Muscle of back (tissue), 3 donors: ENCODE measurements at regions not wholly inside any gene's neighbourhood (a gene's known extent, or its start where the extent isn't known, plus 50 kb on each side); places are given as distances from the start of the nearest gene placed in this dataset.
"Not testable (repeated sequence)": the region's sequence is repeated elsewhere in the genome, so short reads cannot be mapped to it uniquely, and the experiment has no call there.

Experiments used
- DNase-seq, 3 donors: peaks; one replicate each; pipeline versions ENCODE4 v3.0.0 to v3.0.0-alpha.2; 2013

DNA sequence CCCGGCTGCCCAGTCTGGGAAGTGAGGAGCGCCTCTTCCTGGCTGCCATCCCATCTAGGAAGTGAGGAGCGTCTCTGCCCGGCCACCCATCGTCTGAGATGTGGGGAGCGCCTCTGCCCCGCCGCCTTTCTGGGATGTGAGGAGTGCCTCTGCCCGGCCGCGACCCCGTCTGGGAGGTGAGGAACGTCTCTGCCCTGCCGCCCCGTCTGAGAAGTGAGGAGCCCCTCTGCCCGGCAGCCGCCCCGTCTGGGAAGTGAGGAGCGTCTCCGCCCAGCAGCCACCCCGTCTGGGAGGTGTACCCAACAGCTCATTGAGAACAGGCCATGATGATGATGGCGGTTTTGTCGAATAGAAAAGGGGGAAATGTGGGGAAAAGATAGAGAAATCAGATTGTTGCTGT, 316.2 kb upstream of the PRR16 start:
- DNase-seq: not testable (repeated sequence)

DNA sequence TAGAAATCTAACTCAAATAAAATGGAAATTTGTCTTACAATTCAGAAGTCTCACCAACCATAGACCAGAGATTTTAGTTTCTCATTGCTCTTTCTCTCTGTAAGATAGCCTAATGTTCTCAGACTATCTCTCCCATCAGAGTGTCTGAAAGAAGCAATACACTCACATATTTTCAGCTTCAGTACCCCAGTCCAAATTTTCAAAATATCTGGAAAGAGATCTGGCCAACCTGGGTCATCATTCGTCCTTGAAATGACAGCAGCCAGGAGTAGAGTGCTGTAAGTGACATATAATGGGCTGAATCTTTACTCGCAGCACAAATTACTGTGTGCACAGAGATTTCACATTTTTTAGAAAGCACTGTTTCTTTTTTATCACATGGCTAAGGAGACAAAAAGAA, 313.3 kb upstream of the PRR16 start:
- no peak for DNase-seq

DNA sequence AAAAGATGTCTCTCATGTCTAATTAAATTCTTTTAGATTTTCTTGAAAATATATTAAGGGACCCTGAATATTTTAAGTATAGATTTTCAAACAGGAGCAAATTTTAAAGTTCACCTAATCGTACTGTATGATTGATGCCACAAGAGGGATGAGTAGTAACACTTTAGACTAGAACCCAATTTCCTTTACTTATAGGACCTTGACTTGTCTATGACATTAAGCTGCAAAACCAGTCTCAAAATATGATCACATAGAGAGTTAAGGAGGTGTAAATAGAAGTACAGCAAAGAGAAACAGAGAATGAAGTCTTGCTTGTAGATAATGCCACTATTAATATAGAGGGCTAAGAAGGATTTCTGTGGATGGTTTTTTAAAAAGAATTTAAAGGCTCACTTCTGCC, 312.9 kb upstream of the PRR16 start:
- no peak for DNase-seq

DNA sequence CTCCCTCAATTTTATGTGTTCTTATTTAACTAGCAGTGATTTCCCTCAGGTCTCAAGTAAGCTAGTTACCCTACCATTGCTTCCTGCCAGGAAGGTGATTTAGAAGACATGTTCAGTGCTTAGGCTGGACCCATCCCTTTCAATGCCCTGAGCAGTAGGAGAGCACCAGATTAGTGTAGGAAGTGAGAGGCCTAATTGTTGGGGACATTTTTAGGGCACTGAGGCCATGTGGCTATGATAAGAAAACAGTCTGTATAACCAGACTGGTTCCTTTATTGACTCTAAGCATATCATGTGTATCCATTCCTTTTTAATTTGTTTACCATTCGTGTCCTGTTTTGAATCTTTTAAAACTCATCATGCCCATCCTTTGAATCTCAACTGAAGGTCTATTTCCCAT, 312.3 kb upstream of the PRR16 start:
- no peak for DNase-seq

DNA sequence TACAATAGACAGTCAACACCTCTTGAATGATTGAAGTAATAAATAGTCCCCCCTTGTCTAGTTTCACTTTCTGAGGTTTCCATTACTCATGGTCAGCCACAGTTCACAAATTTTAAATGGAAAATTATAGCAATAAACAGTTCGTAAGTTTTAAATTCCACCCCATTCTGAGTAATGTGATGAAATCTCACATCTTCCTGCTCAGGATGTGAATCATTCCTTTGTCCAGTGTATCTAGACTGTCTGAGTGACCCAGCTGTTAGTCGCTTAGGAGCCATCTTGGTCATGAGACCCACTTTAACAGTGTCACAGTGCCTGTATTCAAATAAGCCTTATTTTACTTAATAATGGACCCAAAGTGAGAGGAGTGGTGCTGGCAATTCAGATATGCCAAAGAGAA, 311.6 kb upstream of the PRR16 start:
- peak in 1 of 3 donors; percentile 68 for DNase-seq

DNA sequence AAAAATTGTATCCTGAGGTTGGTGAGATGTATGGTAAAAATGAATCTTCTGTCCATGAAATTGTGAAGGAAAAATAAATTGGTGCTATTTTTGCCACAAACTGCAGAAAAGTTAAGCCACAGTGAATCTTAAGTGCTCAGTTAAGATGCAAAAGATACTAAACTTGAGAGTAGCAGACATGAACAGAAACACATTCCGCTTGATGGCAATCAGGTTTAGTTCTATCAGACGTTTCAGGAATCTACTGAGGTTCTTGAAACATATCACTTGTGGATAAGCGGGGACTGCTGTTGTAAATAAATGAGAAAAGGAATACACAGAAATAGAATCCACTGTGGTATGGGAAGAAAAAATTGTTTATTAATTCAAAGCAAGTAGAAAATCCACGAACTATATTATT, 311.2 kb upstream of the PRR16 start:
- no peak for DNase-seq

DNA sequence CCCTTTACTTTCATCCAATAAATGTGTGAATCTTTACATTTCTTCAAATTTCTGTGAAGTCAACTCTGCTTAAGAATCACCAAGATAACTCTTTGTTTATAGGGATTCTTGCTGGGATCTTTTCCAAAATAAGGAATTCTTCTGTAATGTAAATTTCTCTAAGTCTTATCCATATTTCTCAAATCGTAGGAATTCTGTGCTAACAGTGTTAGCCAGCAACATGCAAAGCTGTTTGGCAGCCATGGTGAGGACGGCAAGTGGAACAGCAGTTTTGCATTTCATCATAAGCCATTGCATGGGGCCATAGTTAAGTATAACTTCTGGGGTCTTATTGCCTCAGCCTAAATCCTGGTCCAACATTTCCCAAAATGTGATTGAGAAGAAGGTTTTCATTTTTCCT, 310.5 kb upstream of the PRR16 start:
- DNase-seq: no peak

DNA sequence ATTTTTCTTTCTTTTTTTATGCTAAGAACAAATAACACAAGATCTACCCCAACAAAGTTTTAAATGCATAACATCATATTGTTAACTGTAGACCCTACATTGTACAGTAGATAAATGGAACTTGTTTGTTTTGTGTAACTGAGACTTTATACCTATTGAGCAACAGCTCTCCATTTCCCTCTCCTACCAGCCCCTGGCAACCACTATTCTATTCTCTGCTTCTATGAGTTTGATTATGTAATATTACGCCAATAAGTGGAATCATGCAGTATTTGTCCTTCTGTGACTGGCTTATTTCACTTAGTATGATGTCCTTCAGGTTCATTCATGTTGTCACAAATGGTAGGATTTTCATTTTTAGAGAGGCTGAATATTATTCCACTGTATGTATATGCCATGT, 308.2 kb upstream of the PRR16 start:
- no peak for DNase-seq

DNA sequence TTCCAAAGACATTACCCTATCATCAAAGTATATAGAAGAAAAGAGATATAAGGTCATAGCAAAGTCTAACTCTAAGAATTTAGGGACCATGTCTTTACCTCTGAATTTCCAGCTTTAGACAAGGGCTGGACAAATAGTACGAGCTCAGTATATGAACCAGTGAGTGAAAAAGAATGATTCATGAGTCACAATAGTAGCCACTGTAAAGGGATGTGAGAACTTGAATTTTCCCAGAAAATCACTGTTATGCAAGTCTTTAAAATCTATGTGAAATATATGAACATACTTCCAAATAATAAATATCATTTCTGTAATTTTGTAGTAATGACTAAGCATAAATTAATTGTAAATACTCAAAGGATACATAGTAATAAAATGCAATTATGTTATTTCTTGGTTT, 305.9 kb upstream of the PRR16 start:
- no peak for DNase-seq

DNA sequence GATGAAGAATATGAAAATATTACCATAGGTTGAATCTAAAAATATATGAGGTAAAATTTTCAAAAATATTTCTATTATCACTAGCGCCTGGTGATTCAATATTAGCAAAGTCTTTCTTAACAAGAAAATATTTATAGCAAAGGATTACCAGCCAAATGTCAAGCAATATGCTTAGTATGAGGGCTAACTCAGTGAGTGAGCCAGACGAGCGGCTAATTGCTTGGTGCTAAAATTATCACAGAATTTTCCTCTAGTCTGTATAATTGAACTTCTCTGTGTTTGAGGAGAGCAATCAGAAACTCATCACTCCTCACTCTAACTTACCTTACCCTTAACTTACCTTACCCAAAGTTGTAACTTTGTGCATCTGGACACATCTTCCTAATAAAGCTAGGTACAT, 304.9 kb upstream of the PRR16 start:
- DNase-seq: no peak

DNA sequence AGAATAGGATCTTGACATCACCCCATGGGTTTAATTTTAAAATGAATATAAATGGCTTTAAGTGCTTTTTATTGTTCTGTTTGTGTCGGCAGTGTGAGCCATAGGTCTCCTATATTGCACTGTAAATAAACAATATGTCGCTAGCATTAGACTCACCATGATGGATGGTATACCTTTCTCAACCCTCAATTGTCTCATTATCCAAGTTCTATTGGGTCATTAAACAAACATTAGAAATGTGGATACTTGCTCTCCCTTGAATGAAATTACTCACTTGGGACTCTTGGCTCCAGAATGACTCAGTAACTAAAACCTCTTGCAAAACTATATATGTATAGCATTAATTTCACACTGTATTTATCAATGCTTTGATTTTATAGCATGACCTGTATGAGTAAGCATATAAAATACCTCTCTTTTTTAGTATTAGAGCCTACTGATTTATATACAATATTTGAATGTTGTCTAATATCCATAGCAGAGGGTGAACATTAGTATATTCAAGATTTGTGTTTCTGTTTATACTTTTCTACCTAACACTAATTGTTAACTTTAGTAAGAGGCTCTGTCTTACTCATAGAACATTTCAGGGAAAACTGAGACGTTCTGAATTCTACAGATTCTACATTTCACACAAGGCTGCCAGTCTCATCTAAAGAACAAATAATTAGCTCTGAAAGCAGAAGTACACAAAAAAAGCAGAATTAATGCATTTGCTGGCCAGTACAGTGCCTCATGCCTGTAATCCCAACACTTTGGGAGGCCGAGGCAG, 303.8 kb upstream of the PRR16 start:
- DNase-seq: peak in 1 of 3 donors; percentile 58

DNA sequence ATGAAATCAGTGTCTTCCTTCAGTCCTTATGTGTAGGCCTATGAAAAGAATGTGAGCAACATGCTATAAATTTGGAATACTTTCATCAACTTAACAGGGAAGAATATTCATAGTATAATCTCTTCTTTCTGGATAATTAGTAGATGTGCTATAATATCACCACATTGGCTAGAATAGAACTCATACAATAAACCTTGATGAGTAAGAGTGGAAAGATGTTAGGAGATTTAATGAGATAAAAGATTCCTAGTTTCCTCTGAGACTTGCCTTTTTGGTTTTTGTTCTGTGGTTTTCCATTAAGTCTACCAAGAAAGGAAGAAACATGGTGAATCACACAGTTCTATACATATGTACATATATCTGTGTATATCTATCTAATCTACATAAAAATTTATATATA, 301.8 kb upstream of the PRR16 start:
- DNase-seq: no peak

DNA sequence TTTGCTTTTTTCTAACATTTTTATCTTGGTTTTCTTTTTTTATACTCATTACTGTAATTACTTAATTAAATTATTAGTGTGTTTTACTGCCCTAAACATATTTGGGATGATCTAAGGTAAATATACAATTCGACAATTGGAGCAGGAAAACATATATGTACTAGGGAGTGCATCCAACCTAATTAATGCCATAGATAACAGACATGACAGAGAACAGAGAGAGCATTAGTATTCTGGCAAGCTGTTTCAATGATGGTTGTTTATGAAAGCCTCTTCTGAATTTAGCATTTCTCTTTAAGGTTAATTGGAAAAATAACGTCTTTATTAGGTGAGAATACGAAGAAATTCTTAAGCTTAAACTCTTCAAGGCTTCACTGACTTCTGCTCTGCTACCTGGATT, 300.1 kb upstream of the PRR16 start:
- DNase-seq: no peak

DNA sequence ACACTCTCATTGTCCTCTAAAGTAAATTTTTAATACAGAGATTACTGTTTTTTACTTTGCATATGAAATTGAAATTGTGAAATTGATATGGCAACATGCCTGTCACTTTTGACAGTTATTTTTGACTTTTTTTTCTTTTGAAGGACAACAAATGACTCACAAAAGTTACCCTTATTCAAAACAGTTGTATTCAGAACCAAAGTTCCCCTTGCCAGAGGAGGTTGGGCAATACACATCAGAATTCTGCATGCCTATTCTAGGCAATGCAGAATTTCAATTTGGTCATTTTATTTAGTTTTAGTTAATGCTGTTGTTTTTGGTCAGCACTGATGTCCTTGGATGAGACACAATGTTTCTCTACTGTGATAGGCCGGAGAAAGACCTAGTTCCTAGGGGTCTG, 299.1 kb upstream of the PRR16 start:
- no peak for DNase-seq

DNA sequence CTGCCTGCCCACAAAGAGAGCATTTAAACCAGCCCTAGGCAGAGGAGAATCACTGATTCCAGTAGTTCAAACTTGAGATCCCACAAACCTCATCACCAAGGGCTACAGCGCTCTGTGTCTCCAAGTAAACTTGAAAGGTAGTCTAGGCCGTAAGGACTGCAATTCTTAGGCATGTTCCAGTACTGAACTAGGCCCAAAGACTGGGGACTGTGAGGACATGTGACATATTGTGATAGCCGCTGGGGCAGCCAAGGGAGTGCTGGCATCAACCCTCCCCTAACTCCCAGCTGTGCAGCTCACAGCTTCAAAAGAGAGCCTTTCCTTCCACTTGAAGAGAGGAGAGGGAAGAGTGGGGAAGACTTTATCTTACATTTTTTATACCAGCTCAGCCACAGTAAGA, 291.0 kb upstream of the PRR16 start:
- no peak for DNase-seq

DNA sequence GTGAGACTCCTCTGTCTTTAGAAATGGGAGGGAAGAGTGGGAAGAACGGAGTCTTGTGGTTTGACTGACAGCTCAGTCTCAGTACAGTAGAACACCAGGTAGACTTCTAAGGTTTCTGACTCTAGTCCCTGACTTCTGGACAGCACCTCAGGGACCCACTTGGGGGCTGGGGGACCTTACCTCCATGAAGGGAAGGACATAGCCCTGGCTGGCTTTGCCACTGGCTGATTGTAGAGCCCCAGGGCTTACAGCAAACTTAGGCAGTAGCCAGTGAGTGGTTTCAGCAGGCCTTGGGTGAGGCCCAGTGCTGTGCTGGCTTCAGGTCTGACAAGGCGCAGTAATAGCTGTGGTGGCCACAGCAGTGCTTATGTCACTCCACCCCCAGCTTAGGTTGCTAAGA, 290.0 kb upstream of the PRR16 start:
- no peak for DNase-seq

DNA sequence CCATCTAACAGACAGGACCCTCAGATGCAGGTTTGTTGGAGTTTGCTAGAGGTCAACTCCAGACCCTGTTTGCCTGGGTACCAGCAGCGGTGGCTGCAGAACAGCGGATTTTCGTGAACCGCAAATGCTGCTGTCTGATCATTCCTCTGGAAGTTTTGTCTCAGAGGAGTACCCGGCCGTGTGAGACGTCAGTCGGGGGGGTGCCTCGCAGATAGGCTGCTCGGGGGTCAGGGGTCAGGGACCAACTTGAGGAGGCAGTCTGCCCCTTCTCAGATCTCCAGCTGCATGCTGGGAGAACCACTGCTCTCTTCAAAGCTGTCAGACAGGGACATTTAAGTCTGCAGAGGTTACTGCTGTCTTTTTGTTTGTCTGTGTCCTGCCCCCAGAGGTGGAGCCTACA, 282.9 kb upstream of the PRR16 start:
- not testable (repeated sequence) for DNase-seq

DNA sequence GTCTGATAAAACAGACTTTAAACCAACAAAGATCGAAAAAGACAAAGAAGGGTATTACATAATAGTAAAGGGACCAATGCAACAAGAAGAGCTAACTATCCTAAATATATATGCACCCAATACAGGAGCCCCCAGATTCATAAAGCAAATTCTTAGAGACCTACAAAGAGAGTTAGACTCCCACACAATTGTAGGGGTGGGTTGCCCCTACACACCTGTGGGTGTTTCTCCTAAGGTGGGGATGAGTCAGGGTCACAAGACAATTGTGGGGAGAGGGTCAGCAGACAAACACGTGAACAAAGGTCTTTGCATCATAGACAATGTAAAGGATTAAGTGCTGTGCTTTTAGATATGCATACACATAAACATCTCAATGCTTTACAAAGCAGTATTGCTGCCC, 269.4 kb upstream of the PRR16 start:
- DNase-seq: not testable (repeated sequence)

DNA sequence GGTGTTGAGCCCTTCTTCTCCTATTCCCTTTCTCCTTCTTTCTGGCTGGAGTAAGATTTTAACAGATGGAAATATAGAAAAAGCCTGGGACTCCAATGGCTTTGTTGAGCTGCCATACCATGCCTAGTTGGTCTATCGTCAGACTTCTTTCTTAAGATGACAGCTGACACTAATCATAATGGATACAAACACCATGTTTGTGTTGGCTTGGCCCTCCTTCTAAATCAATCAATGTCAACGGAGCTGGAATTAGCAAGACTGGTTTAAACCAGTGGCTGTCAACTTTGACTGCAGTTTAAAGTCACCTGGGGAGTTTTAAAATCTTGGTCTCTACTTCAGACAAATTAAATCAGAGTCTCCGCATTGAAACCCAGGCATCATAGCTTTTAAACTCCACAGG, 264.5 kb upstream of the PRR16 start:
- no peak for DNase-seq

DNA sequence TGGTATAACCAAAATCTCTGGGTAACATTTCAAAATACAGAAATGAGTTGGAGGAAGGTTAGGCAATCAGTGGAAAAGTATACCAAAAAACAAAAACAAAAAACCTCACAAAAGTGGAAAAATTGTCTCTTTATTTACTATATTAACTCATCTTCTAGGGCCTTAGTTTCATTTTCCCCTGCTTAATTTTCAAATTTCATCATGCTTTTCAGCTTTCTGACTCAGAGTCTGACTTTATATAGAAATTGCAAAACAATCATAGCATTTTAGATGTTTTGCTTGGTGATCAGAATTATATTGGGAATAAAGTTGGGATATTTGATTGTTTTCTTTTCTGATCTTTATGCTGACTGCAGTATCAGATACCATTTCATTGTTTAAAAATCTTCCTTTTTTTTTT, 257.0 kb upstream of the PRR16 start:
- no peak for DNase-seq

DNA sequence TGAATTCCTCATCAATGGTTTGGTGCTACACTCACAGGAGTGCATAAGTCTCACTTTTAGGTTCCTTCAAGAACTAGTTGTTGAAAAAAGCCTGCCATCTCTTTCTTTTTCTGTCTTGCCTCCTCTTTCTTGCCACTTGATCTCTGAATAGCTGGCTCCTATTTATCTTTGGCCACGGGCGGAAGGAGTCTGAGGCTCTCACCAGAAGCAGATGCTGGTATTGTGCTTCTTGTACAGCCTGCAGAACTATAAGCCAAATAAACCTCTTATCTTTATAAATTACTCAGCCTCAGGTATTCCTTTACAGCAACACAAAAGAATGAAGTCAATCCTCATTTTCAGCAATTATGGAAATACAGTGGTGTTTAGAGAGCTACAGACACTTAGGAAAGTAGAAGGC, 247.1 kb upstream of the PRR16 start:
- no peak for DNase-seq

DNA sequence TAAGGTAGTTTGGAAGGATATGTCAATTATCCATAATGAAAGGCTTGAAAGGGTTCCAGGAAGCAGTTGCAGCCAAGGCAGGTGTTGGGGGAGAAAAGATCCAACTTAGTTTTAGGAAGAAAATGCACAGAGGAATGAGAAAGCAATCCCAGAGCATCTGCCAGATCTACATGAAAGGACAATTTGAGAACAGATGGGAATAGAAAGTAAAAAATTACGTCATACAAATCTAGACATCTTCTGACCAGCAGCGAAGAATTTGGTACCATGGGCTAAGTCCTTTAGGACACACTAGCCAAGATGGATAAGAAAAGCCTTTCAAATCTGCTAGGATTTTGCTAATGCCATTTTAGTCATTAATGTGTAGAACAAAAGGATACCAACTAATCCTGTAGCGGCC, 244.1 kb upstream of the PRR16 start:
- no peak for DNase-seq

DNA sequence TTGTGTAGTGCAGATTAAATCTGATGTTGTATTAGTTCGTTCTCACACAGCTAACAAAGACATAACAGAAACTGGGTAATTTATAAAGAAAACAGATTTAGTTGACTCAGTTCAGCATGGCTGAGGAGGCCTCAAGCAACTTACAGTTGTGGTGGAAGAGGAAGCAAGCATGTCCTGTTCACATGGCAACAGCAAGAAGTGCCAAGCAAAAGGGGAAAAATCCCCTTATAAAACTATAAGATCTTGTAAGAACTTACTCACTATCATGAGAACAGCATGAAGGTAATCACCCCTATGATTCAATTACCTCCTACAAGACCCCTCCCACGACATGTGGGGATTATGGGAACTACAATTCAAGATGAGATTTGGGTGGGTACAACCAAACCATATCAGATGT, 238.6 kb upstream of the PRR16 start:
- DNase-seq: no peak

DNA sequence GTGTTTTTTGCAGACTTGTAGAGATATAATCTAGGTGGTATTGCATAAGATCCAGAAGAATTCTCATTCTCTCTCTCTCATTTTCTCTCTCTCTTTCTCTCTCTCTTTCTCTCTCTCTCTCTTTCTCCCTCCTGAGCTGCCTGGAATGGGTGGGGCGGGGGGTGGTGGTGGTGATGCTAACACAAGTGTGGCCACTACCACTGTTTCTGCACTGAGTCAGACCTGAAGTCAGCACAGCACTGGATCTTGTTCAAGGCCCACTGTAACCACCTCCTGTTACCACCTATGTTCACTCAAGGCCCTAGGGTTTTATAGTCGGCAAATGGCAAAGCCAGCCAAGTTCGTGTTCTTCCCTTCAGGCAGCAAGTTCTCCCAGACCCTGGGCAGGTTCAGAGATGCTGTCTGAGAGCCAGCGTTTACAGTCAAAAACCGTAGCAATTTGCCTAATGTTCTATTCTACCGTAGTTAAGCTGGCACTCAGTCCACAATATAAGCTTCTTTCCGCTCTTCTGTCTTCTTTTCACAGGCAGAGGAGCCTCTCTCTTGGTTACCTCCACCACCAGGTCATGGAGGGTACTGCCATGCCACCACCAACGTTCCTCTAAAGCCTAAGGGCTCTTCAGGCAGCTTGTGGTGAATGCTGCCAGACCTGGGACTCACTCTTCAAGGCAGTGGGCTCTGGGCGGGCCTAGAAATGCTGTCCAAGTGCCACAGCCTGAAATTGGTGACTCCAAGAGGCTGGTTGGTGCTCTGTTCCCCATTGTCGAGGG, 235.7 kb upstream of the PRR16 start:
- no peak for DNase-seq
